ENCODE measurements at regions not wholly inside any gene's neighbourhood (a gene's known extent, or its start where the extent isn't known, plus 50 kb on each side); places are given as distances from the start of the nearest gene placed in this dataset.

DNA sequence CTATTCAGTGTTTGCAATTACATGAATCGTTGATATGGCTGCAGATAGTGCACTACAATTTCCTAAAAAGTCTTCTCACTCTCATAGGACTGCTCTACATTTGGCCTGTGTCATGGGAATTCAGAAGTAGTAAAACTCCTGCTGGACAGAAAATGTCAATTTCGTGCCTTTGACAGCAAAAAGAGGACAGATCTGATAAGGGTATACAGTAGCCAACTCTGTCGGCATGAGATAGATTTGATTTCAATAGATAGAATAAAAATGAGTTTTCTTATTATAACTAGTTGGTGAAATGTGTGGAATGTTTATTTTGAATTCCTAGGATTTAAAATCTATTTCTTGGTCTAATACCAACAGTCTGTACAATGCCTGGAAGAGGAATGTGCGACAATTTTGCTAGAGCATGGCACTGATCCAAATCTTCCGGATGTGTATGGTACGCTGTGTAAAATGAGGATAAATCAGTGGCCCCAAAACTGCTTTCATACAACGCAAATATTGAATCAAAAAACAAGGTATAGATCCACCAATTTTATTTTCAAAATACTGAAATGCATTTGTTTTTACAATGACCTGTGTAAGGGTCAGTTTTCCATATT is 133.5 kb upstream of the CDK13 start:
- TF ChIP-seq, protein P1, sequence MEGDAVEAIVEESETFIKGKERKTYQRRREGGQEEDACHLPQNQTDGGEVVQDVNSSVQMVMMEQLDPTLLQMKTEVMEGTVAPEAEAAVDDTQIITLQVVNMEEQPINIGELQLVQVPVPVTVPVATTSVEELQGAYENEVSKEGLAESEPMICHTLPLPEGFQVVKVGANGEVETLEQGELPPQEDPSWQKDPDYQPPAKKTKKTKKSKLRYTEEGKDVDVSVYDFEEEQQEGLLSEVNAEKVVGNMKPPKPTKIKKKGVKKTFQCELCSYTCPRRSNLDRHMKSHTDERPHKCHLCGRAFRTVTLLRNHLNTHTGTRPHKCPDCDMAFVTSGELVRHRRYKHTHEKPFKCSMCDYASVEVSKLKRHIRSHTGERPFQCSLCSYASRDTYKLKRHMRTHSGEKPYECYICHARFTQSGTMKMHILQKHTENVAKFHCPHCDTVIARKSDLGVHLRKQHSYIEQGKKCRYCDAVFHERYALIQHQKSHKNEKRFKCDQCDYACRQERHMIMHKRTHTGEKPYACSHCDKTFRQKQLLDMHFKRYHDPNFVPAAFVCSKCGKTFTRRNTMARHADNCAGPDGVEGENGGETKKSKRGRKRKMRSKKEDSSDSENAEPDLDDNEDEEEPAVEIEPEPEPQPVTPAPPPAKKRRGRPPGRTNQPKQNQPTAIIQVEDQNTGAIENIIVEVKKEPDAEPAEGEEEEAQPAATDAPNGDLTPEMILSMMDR (IDR thresholded peaks at IDR 0.05) = no peak
- TF ChIP-seq POLR2A (IDR thresholded peaks at IDR 0.05) = no peak
- TF ChIP-seq EP300 (IDR thresholded peaks at IDR 0.05) = no peak

Data from ovary (tissue), 3 donors.